HEK293T (cell line): ENCODE measurements at regions not wholly inside any gene's neighbourhood (a gene's known extent, or its start where the extent isn't known, plus 50 kb on each side); places are given as distances from the start of the nearest gene placed in this dataset.
"Not testable (repeated sequence)": the region's sequence is repeated elsewhere in the genome, so short reads cannot be mapped to it uniquely, and the experiment has no call there.

Experiments
- CTCF ChIA-PET: fragments of 350-600 bp; formaldehyde crosslinking; extraction: SDS; loops from one replicate; lab custom pipeline; 2021; ENCODE audit warnings: antibody characterized with exemption, inconsistent platforms; lab: Yijun Ruan, JAX
- POLR2A ChIA-PET: fragments of 350-600 bp; formaldehyde crosslinking; extraction: SDS; loops from one replicate; lab custom pipeline; 2020; ENCODE audit warnings: antibody characterized with exemption, inconsistent platforms; lab: Yijun Ruan, JAX
- DNase-seq: peaks from one replicate; pipeline ENCODE4 v3.0.0; 2012; ENCODE audit warnings: mixed read lengths; ENCODE audit errors: extremely low spot score
- ARNT ChIP-seq: fragments of 450-650 bp; IDR thresholded peaks from 2 replicates; pipeline ENCODE4 v1.6.1; 2017; ENCODE audit warnings: mild to moderate bottlenecking
- CTBP1 ChIP-seq: fragments of 450-650 bp; IDR thresholded peaks from 2 replicates; pipeline ENCODE4 v1.6.1; 2016; ENCODE audit warnings: borderline replicate concordance
- LEF1 ChIP-seq: fragments of 450-650 bp; IDR thresholded peaks from 2 replicates; pipeline ENCODE4 v1.6.1; 2017; ENCODE audit warnings: mild to moderate bottlenecking, borderline replicate concordance
- PKNOX1 ChIP-seq: fragments of 450-650 bp; IDR thresholded peaks from 2 replicates; pipeline ENCODE4 v1.6.1; 2016
- TARDBP ChIP-seq: fragments of 450-650 bp; IDR thresholded peaks from 2 replicates; pipeline ENCODE4 v1.6.1; 2016

GRCh38 chr1:83318366-83318765 lies 680.6 kb downstream of the TTLL7 start:
- ChIA-PET CTCF (no interaction called here), POLR2A (no interaction called here)
- TF ChIP-seq TARDBP (no peak), ARNT (no peak), LEF1 (no peak)
- no peak for DNase-seq

- POLR2A ChIA-PET, DNase-seq, CTCF ChIA-PET: not testable (repeated sequence)
Measured at GRCh38 chr1:83315446-83315845, 683.5 kb downstream of the TTLL7 start.

- DNase-seq, POLR2A ChIA-PET: not testable (repeated sequence)
Measured at GRCh38 chr1:83310161-83310560, 688.8 kb downstream of the TTLL7 start.

GRCh38 chr1:83309035-83309434 lies 689.9 kb downstream of the TTLL7 start:
- DNase-seq, POLR2A ChIA-PET, CTCF ChIA-PET: not testable (repeated sequence)

More at GRCh38 chr1:83310161-83310560, 688.8 kb downstream of the TTLL7 start:
- CTCF ChIA-PET: not testable (repeated sequence)

- POLR2A ChIA-PET, DNase-seq, CTCF ChIA-PET: not testable (repeated sequence)
Measured at GRCh38 chr1:83306811-83307210, 692.1 kb downstream of the TTLL7 start.

- DNase-seq, POLR2A ChIA-PET, CTCF ChIA-PET: not testable (repeated sequence)
Measured at GRCh38 chr1:83295594-83295993, 703.3 kb downstream of the TTLL7 start.

GRCh38 chr1:83287391-83287790 lies 711.5 kb downstream of the TTLL7 start:
- DNase-seq, CTCF ChIA-PET, POLR2A ChIA-PET: not testable (repeated sequence)

GRCh38 chr1:83274656-83275055 lies 724.3 kb downstream of the TTLL7 start:
- POLR2A ChIA-PET, DNase-seq, CTCF ChIA-PET: not testable (repeated sequence)

- POLR2A ChIA-PET, CTCF ChIA-PET, DNase-seq: not testable (repeated sequence)
Measured at GRCh38 chr1:83272484-83272883, 726.4 kb downstream of the TTLL7 start.

- CTCF ChIA-PET, POLR2A ChIA-PET, DNase-seq: not testable (repeated sequence)
Measured at GRCh38 chr1:83271834-83272233, 727.1 kb downstream of the TTLL7 start.

GRCh38 chr1:83270801-83271200 lies 728.1 kb downstream of the TTLL7 start:
- DNase-seq, CTCF ChIA-PET, POLR2A ChIA-PET: not testable (repeated sequence)

GRCh38 chr1:83263808-83264207 lies 735.1 kb downstream of the TTLL7 start:
- CTCF ChIA-PET, DNase-seq, POLR2A ChIA-PET: not testable (repeated sequence)

- TF ChIP-seq PKNOX1: peak; percentile 59
- 0 out of 2 replicates have a peak, but pooled peaks have one; percentile 35 for TF ChIP-seq CTBP1
- POLR2A ChIA-PET, DNase-seq, CTCF ChIA-PET: not testable (repeated sequence)
Measured at GRCh38 chr1:83251687-83252086, 747.2 kb downstream of the TTLL7 start.

GRCh38 chr1:83246780-83247179 lies 752.2 kb downstream of the TTLL7 start:
- DNase-seq, POLR2A ChIA-PET, CTCF ChIA-PET: not testable (repeated sequence)

GRCh38 chr1:83244832-83245231 lies 754.1 kb downstream of the TTLL7 start:
- CTCF ChIA-PET, DNase-seq, POLR2A ChIA-PET: not testable (repeated sequence)

GRCh38 chr1:83239568-83239967 lies 759.4 kb downstream of the TTLL7 start:
- DNase-seq, CTCF ChIA-PET, POLR2A ChIA-PET: not testable (repeated sequence)

- CTCF ChIA-PET, DNase-seq, POLR2A ChIA-PET: not testable (repeated sequence)
Measured at GRCh38 chr1:83238654-83239053, 760.3 kb downstream of the TTLL7 start.

- POLR2A ChIA-PET, DNase-seq, CTCF ChIA-PET: not testable (repeated sequence)
Measured at GRCh38 chr1:83219788-83220187, 779.1 kb downstream of the TTLL7 start.
